Chondrocyte (in vitro differentiated cells): ENCODE measurements at regions not wholly inside any gene's neighbourhood (a gene's known extent, or its start where the extent isn't known, plus 50 kb on each side); places are given as distances from the start of the nearest gene placed in this dataset.

ENCODE experiments used
- DNase-seq: peaks from one replicate; pipeline ENCODE4 v3.0.0; 2021; ENCODE audit warnings: mixed read lengths, low spot score
- H3K27ac Mint-ChIP-seq: one replicate; pipeline ENCODE4 v1.8.0; 2021; ENCODE audit warnings: mild to moderate bottlenecking, moderate library complexity, mixed read lengths; ENCODE audit not compliant: unreplicated experiment
- H3K27me3 Mint-ChIP-seq: 2 replicates; pipeline ENCODE4 v1.8.0; 2021; ENCODE audit warnings: low read depth, mixed read lengths
- H3K36me3 Mint-ChIP-seq: 2 replicates; pipeline ENCODE4 v1.8.0; 2021; ENCODE audit warnings: low read depth, mixed read lengths
- H3K4me1 Mint-ChIP-seq: 2 replicates; pipeline ENCODE4 v1.8.0; 2021; ENCODE audit warnings: low read depth, mild to moderate bottlenecking, mixed read lengths
- H3K4me3 Mint-ChIP-seq: one replicate; pipeline ENCODE4 v1.8.0; 2021; ENCODE audit warnings: mild to moderate bottlenecking, moderate library complexity, mixed read lengths; ENCODE audit not compliant: unreplicated experiment
- H3K9me3 Mint-ChIP-seq: 2 replicates; pipeline ENCODE4 v1.8.0; 2021; ENCODE audit warnings: low read depth, mixed read lengths
- CTCF ChIP-seq: fragments of 200-600 bp; sonication (generic); IDR thresholded peaks from 2 replicates; pipeline ENCODE4 v1.5.0; 2021; ENCODE audit warnings: antibody characterized with exemption, mild to moderate bottlenecking, moderate library complexity

GRCh38 chr5:19342942-19343341 is 645.1 kb downstream of the CDH18 start:
- H3K27me3 Mint-ChIP-seq: no peaks in the 10 kb centered on the region
- peaks cover 21% of the 10 kb centered on the region for H3K9me3 Mint-ChIP-seq
- no peak overlapping the region for H3K4me3 Mint-ChIP-seq
- no peaks in the 10 kb centered on the region for H3K36me3 Mint-ChIP-seq
- no peak overlapping the region for H3K27ac Mint-ChIP-seq
- DNase-seq: no peak
- no peak for TF ChIP-seq CTCF
- H3K4me1 Mint-ChIP-seq: no peaks in the 10 kb centered on the region

DNA sequence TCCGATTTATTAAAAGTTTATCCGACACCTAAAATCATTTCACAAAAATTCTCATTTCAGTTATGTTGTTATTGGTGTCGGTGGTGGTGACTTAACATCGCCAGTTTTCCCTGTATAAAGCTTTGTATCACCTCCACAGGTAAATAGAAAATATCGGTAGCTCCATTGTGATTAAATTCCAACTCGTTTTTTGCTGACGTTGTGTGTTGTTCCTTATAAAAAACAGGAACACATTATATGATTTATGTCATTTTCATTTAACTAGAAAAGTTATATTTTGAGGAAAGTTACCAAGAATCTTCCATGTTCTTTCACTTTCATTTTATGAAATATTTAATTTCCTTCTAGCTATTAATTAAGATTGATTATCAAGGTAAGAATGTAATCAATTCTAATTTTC is 635.9 kb downstream of the CDH18 start:
- no peak for TF ChIP-seq CTCF
- H3K4me1 Mint-ChIP-seq: no peaks in the 10 kb centered on the region
- no peaks in the 10 kb centered on the region for H3K9me3 Mint-ChIP-seq
- H3K4me3 Mint-ChIP-seq: no peak overlapping the region
- H3K36me3 Mint-ChIP-seq: no peaks in the 10 kb centered on the region
- DNase-seq: no peak
- no peak overlapping the region for H3K27ac Mint-ChIP-seq
- H3K27me3 Mint-ChIP-seq: no peaks in the 10 kb centered on the region

- Mint-ChIP-seq H3K4me1 (no peaks in the 10 kb centered on the region), H3K27ac (no peak overlapping the region), H3K9me3 (no peaks in the 10 kb centered on the region), H3K36me3 (no peaks in the 10 kb centered on the region), H3K27me3 (peaks cover 12% of the 10 kb centered on the region), H3K4me3 (no peak overlapping the region)
- no peak for DNase-seq
- TF ChIP-seq CTCF: no peak
Measured at GRCh38 chr5:19369048-19369447, 619.0 kb downstream of the CDH18 start.

DNA sequence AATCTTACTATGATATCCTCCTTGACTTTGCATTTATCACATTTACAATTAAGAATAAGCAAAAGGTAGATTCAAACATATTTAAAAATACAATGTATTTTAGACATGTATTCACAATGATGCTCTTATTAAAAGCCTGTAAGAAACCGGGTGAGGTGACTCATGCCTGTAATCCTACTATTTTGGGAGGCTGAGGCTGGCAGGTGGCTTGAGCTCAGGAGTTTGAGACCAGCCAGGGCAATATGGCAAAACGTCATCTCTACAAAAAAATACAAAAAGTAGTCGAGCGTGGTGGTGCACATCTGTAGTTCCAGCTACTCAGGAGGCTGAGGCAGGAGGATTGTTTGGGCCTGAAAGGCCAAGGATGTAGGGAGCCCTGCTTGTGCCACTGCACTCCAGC is 618.4 kb downstream of the CDH18 start:
- TF ChIP-seq CTCF: no peak
- Mint-ChIP-seq H3K4me1 (no peaks in the 10 kb centered on the region), H3K27ac (no peak overlapping the region), H3K36me3 (no peaks in the 10 kb centered on the region), H3K9me3 (no peaks in the 10 kb centered on the region), H3K27me3 (peaks cover 14% of the 10 kb centered on the region), H3K4me3 (no peak overlapping the region)
- no peak for DNase-seq

DNA sequence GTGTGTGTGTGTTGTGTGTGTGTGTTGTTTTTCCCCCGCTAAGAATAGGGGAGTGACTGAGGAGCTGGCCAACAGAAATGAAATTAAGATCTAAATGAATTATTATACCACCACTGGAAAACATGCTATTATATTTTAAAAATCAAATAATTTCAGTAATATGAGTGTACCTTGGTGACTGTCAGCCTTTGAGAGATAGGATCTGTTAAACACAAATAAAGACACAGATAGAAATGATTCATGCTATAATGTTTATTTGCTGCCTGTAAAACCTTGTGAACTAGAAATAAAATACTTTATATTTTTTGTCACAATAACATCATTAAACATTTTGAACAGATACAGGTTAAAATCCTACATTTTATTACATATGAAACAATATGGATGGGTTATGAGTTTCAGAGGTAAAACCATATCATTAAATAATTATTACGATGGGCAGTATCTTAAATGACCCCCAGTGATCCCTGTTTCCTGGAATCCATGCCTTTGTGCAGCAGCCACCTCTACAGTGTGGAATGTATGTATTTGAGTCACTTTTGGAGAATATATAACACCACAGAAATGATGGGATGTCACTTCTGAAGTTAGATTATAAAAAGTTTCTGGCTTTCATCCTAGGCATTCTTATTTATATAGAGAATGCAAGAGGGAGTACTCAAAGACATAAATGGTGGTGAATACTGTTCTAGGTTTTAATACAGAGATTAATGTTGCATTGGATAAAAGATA is 617.2 kb downstream of the CDH18 start:
- peaks cover 14% of the 10 kb centered on the region for H3K27me3 Mint-ChIP-seq
- TF ChIP-seq CTCF: no peak
- DNase-seq: no peak
- H3K36me3 Mint-ChIP-seq: no peaks in the 10 kb centered on the region
- H3K9me3 Mint-ChIP-seq: no peaks in the 10 kb centered on the region
- H3K4me3 Mint-ChIP-seq: no peak overlapping the region
- no peak overlapping the region for H3K27ac Mint-ChIP-seq
- no peaks in the 10 kb centered on the region for H3K4me1 Mint-ChIP-seq
